ENCODE measurements at regions not wholly inside any gene's neighbourhood (a gene's known extent, or its start where the extent isn't known, plus 50 kb on each side); places are given as distances from the start of the nearest gene placed in this dataset.
A peak's percentile ranks its signal among the peaks of the same experiment; 100 is the strongest.
"Not testable (repeated sequence)": the region's sequence is repeated elsewhere in the genome, so short reads cannot be mapped to it uniquely, and the experiment has no call there.

DNA sequence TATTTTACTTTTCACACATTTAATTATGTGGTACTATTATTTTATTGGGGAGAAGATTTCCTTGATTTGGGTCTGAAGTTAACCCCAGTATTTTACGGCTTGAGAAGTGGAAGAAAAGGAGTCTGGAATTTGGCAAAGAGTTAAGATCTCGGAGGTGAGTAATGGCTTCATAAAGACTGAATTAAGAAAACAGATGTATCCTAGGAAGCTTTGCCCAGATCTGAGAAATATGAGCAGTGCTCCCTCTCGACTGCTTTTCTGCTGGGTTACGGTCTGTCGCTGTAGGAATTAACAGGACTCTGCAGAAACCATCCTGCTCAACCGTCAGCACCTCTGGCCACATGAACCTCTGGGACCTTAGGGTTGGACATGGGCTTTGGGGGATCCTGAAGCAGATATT is 163.6 kb upstream of the NDN start:
- DNase-seq (ENCODE audit: low read depth, low spot score): no peak

DNA sequence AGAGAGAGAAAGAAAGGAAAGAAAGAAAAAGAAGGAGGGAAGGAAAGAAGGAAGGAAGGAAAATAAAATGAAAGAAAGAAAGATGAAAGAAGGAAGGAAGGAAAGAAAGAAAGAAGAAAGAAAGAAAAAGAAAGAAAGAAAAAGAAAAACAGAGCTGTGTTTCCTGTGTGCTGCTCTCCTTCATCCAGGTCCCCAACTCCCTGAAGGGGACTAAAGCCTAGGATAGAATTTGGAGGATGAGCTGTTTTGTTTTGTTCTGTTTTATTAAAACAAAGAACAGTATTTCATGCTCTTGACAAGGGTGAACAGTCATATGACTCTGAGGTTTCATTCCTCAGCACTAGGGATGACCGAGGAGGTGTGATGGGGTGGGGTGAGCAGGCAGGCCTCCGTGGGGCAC is 164.8 kb upstream of the NDN start:
- DNase-seq (ENCODE audit: low read depth, low spot score): no peak

DNA sequence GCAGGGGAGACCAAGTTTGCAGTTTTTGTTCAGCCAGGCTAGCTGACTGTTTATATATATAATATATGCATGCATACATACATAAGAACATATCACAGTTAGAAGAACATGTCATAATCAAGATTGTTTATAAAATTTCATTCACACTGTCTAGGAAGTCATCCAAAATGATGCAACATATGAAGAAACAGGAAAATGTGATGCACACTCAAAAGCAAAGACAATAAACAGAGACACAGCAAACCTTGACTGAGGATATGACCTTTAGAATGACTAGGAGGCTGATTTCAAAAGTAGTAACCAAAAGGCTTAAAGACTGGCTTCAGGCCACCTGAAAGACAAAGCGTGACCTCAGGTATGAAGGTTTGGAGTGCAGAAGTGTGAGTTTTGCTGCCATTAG is 166.2 kb upstream of the NDN start:
- DNase-seq (ENCODE audit: low read depth, low spot score): no peak

DNA sequence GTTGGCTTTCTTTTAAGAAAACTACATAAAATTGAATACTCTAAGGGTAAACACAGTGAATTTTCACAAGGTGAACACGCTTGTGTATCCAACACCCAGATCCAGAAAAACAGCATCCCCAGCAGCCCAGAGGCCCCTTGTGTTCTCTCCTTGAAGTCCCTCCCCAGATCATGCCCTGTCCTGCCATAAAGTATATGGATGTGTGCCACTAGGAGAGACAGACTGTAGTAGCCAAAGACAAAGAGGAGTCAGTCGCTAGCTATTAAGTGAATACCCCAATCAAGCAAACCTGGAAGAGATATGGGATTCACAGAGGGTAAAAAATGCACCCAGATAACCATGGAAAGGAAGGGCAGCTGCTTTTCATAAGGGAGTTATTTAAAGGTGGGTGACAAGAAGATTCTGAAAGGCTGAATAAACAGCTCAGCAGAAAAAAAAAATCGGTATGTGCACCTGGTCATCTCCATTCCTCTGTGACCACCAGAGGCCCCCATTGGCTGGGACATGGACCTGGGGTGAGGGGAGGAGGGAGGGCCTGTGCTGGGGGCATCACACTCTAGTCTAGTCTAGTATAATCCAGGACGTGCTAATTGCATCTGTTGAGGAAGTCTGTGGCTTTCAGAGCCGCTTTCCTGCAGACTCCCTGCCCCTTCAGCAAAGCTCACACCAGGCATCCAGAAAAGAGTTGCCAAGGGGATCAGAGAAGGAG is 167.3 kb upstream of the NDN start:
- DNase-seq (ENCODE audit: low read depth, low spot score): no peak

DNA sequence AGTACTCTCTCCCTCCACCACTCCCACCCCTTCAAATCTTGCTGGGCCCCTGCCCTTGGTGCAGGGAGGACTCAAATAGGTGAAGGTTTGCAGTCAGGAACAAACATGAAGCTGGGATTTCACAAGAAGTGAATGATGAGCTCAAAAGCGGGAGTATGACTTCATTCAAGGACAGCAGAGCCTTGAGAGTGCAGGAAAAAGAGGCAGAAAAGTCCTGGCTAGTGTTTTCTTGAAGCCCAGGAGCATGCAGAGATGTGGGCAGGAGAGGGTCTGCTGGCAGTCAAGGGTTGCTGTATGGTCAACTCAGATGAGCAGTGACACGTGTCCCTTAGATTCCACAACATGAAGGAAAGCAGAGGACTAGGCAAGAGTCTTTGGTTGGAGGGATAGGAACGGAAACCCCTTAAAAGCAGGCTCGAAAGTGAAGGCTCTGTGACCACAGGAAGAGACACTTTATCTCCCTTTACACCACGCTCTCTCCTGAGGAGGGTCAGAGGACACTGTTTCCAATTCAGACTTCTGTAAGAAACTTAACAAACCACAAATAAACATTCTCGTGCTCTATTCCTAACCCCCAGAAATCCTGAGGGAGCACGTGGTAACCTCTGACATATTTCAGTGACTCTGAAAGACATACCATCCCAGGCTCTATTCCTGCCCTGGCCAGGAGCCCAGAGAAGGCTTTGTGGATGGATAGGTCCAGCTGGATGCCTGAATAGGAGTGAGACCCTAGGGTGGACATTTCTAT is 168.0 kb upstream of the NDN start:
- DNase-seq (ENCODE audit: low read depth, low spot score): no peak

DNA sequence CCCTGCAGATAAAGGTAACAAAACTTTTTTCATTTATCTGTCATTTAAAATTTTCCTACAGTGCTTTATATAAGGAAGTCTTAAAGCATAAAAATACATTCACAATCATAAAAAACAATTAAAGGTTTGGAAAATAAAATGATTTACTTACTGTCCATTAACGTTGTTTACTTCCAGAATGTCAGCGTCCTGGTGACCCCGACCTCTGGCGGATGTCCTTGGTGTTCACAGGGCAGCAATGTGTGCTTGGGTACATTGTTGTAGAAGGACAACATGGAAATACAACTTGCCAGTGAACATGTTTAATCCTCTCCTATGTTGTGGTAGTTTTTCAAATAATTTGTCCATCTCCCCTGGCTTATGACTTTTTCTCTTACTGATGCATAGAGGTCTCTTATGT is 168.8 kb upstream of the NDN start:
- no peak for DNase-seq (ENCODE audit: low read depth, low spot score)

DNA sequence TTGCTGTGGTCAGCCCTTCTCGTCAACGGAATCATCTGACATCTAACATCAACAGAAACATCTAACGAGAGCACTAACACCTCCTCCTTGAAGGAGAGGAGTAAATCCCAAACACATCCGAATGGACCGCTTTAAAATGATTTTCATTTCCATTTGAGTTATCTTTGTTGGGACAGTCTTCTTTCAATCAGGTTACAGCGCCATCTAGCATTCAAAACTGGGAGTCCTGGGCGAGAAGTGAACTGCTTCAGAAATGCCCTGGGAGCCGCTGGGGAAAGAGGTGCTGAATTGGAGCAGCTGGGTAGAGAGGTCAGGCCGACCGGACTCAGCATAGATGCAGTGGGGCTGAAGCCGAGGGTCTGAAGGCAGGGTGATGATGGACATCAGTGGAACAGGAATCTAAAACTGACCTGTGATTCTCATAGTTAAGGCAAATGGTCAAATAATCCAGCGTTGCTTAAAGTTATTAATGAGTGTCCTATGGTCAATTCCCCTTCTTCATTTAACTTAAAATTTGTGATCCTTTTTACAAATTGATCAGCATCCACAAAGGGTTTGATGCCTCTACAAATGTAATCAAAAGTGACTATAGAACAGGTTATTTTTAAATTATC is 170.0 kb upstream of the NDN start:
- no peak for DNase-seq (ENCODE audit: low read depth, low spot score)

DNA sequence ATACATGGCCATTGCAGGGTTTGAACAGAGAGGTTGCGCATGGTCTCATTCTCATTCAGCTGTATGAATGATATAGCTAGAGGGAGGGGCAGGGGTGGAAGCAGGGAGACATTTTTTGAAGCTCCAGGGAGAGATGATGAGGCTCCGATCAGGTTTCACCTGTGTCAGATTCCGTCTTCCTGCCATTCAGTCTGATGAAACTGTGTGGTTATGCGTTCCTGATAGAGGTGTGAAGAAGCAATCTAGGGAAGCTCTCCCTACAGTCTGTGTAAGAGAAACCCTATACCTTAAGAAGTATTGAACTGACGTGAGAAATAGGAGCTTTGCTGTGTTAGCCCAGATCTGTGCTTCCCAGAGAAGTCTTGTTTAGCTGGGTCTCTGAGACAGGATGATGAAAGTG is 171.9 kb upstream of the NDN start:
- no peak for DNase-seq (ENCODE audit: low read depth, low spot score)

DNA sequence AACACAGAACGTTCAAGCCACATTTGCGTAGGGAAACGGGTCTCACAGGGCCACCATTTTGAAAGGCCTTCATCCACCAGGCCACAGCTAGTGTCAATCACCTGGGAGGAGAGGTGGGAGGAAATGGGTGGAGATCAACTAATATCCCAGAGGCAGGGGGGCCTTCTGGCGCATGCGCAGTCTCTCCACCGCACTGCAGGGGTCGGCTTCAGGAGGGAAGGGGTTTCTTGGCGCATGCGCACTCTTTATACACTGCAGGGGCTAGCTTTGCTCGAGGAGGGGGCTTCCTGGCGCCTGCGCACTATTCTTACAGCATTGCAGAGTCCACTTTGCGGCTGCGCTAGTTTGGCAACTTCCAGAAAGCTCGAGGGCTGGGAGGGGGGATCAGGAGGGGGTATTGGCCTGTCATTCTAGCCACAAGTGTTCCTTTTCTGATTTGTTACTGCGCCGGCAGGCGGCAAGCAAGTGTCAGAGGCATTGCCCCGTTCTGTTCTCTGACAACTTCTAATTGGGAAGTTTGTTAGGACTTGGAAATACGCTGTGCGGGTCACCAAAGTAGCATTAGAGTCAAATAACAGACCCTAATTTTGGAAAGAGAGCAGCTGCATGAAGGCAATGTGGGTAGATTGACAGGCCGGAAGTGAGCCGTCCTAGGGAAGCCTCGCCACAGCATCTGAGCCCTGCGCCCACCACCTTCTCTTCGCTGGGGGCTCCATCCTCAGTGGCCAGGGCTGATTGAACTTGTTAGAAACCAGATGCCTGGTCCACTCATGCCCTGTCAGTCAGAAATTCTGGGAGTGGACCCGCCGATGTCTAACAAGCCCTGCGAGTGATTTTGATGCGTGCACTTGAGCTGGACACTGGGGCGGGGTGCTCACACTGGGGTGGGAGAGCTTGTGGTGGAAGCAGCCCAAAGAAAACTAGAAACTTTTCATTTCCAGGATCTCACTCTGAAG is 173.5 kb upstream of the NDN start:
- peak; percentile 69 for DNase-seq (ENCODE audit: low read depth, low spot score)

DNA sequence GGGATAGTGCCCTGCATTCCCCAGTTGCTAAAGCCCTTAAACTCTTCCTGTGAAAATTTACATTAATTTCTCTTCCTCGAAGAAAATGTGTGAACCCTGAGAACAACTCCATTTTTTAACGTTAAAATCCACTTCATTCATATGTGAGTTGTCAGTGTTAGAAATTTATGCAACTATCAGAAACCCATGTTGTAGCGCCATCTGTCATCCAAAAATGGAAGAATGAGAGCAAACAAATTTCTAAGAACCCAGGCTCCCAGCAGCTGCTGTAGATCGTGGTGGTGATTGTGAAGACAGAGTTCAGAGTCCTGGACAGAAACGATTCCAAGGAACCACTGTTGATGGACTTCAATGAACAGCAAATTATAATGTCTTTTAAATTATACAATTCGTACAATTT is 179.7 kb upstream of the NDN start:
- no peak for DNase-seq (ENCODE audit: low read depth, low spot score)

DNA sequence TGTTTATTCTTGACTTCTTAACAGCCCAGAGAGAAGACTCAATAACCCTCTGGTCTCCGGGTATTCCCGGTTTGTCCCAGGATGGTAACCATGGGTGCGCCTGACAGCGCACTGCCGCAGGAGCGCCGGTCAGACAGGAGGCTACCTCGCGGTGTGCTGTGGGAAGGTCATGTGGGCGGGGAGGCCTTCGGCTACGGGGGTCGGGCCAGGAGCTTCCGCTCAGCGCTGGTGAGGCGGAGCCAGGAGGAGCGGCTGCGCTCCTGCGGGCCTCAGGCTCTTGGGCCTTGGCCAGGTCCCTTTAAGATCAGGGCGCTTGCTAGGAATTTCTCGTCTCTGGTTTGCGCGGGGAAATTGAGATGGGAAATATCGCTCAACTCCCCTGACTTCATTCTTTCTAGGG is 182.3 kb upstream of the NDN start:
- DNase-seq (ENCODE audit: low read depth, low spot score): peak; percentile 33

DNA sequence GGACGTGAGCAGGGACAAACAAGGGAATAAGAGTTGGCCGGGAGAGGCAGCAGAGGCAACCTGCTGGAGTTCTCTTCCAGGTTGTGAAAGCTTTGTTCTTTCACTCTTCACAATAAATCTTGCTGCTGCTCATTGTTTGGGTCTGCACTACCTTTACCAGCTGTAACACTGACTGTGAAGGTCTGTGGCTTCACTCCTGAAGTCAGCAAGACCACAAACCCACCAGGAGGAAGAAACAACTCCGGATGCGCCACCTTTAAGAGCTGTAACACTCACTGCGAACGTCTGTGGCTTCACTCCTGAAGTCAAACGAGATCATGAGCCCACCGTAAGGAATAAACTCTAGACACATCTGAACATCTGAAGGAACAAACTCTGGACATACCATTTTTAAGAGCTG is 186.5 kb upstream of the NDN start:
- DNase-seq (ENCODE audit: low read depth, low spot score): not testable (repeated sequence)

DNA sequence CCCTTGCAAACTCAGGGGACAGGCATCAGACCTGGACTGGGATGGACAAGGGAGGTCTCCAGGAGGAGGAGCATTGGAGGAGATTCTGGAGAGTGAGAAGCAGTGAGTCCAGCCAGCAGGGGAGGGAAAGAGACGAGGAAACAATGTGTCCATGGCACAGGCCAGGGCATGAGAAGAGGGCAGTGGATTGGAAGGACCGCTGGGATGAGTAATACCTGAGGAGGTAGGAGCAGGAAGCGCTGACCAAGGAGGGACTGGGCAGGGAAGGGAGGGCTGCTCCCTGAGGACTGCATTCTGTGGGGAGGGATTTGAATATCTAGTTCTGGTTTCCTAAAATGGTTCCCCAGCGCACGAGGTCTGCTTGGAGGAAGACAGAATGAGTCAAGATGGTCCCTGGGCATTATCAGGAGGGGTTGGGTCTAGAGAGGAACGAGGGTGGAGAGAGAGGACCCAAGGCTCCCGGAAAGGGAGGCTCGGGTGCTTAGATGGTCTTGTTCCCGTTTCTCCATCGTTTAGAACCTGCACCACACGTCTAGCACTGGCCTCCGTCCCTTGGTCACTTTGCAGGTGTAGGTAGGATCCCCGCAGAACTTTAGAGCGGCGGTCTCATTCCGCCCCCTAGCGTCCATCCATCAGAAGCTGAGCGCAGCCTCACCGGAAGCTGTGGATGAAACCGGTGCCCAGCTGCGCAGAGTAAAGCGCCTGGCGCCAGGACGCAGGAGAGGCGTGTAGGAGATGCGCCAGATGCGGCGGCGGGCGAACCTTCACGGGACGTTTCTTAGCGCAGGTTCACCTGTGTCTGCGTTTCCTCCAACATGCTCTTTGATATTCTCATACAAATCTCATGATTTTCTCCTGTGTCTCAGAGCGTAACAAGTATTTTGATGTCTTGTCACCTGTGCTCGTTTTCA is 190.7 kb upstream of the NDN start:
- DNase-seq (ENCODE audit: low read depth, low spot score): no peak

DNA sequence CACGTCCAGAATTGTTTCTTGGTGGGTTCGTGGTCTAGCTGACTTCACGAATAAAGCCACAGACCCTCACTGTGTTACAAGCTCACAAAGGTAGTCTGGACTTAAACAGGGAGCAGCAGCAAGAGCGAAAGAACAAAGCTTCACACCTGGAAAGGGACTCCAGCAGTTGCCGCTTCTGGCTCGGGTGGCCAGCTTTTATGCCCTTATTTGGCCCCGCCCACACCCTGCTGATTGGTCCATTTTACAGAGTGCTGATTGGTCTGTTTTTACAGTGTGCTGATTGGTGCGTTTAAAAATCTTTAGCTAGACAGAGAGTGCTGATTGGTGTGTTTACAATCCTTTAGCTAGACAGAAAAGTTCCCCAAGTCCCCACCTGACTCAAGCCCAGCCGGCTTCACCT is 194.2 kb upstream of the NDN start:
- DNase-seq (ENCODE audit: low read depth, low spot score): no peak

DNA sequence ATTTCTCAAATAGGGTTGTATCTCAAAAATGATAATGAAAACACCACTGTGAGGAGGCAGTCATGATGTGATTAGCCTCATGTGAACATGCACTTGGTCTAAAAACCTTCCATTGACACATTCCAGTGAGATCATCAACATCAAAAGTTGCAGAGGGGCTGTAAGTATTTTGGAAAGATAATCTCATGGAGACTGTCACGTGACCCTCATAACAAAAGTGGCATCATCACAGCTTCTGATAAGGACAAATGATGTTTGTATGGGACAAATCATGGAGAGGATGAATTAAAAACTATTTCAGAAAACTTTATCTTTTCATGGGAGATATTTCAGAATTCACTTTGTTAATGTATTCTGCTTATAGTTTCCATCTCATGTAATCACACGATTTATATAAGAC is 203.1 kb upstream of the NDN start:
- DNase-seq (ENCODE audit: low read depth, low spot score): no peak

DNA sequence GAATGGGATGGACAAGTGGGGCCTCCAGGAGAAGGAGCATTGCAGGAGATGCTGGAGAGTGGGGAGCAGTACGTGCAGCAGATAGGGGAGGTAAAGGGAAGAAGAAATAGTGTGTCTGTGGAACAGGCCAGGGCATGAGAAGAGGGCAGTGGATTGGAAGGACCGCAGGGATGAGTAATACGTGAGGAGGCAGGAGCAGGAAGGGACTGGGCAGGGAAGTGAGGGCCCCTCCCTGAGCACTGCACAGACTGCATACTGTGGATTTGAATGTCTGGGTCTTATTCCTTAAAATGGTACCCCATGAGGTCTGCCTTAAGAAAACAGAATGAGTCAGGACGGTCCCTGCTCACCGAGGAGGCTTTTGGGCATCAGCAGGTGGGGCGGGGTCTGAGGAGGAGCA is 210.0 kb upstream of the NDN start:
- no peak for DNase-seq (ENCODE audit: low read depth, low spot score)

DNA sequence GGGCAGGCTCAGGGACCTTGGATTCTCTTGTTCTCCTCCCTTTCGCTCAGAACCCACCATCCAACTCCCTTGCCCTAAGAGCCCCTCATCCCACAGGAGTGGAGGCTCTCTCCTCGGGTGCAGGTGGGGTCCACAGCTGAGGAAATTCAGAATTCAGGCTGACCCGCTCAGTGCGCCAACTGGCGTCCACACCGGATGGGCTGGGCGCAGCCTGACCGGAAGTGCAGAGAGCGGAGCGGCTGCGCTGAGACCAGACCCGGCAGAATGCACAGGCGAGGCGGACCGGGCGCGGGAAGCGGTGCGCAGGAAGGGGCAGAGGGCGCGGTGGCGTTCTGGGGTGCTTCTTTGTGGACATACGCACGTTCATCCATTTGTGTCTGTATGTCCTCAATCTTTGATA is 210.4 kb upstream of the NDN start:
- no peak for DNase-seq (ENCODE audit: low read depth, low spot score)

DNA sequence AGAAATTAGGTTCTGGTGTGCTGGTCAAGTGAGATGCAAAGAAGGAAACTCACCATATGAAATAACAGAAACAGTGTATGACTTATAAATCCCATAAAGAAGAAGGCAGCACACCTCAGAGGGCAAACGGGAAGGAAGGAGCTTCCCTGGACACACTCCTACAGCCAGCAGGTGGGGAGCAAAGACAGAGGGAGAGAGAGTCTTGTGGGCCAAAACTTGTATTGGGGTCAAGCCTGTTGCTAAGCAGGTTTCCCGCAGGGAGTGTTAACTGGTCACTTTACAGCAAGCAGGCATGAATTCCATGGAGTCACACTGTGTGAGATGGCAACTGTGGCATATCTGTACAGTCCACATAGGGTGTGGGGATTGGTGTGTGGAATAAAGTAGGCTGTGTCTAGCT is 222.9 kb upstream of the NDN start:
- DNase-seq (ENCODE audit: low read depth, low spot score): no peak

DNA sequence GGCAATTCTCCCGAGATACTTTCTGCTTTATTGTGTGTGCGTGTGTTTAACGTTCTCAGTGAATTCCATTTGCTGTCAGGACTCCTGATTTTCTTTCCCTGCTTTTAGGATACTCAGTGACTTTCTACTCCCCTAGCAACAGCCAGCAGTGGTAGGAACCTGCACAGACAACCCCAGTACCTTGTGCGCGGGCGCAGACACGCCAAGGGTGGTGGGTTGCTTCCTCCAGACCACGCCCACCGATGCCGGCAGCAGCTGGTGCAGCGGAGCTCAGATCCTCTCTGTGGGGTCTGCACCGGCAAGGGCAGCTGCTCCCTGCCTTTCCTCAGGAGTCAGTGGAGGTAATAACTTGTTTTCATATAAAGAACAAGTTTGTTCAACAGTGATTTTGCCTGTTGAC is 225.1 kb upstream of the NDN start:
- DNase-seq (ENCODE audit: low read depth, low spot score): peak; percentile 12

DNA sequence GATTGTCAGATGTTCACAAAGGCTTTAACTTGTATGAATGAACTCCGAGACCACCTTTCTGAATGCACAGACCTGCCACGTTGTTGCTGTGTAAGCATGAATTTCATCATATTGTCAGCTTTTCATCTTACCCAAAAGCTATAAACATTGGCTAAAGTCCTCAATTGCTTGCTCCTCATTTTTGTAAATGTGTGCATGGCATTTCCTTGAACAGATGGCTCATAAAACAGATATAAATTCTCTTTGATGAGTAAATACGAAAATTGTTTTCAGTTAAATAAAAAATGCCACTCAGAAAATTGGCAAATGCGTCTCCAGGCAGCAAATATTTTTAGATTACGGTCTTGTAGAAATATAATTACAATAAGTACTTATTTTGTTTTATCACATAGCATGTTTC is 226.0 kb upstream of the NDN start:
- no peak for DNase-seq (ENCODE audit: low read depth, low spot score)

DNA sequence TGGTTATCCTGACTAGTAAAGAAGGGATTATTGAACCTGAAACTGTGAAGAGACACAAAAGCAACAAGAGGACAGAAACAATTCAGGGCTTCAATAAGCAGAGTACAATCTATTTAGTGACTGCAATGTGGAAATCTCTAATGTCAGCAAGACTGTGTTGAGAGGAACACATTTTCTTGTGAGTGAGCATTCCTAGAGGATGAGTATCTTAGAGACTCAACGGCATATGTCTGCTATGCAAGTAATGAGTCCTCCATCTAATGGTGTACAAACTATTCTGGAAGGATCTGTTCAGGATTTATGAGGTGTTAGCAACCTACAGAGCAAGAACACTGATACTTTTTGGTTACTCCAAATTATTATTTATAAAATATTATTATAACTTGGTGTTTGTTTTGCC is 226.5 kb upstream of the NDN start:
- no peak for DNase-seq (ENCODE audit: low read depth, low spot score)

Measured in iPS DF 19.7 (cell line).